Testis (tissue), 2 donors: ENCODE measurements at regions not wholly inside any gene's neighbourhood (a gene's known extent, or its start where the extent isn't known, plus 50 kb on each side); places are given as distances from the start of the nearest gene placed in this dataset.

ENCODE experiments used
- DNase-seq: peaks from one replicate; pipeline ENCODE4 v3.0.0-alpha.2; 2019
- H3K27ac ChIP-seq, 2 donors: fragments of 200-600 bp; sonication (generic); one replicate each; pipeline ENCODE4 v1.5.1; 2019
- H3K27me3 ChIP-seq: fragments of 200-600 bp; sonication (generic); one replicate; pipeline ENCODE4 v1.5.1; 2019
- H3K36me3 ChIP-seq: fragments of 200-600 bp; sonication (generic); one replicate; pipeline ENCODE4 v1.5.1; 2017; ENCODE audit warnings: low read depth; ENCODE audit errors: missing control alignments
- H3K4me1 ChIP-seq: fragments of 200-600 bp; sonication (generic); one replicate; pipeline ENCODE4 v1.5.1; 2019
- H3K4me3 ChIP-seq, 2 donors: fragments of 200-600 bp; sonication (generic); one replicate each; pipeline ENCODE4 v1.5.1; 2017 to 2019
- H3K9me3 ChIP-seq: fragments of 200-600 bp; sonication (generic); one replicate; pipeline ENCODE4 v1.5.1; 2017
- POLR2A ChIP-seq: fragments of 450-650 bp; IDR thresholded peaks from one replicate; pipeline ENCODE4 v1.6.1; 2017; ENCODE audit warnings: antibody characterized with exemption, mild to moderate bottlenecking, moderate library complexity
- WGBS, 2 donors: methylation state at CpG; one replicate each; pipeline ENCODE4 v1.1.5; 2018; 5-methylcytosine and 5-hydroxymethylcytosine counted together
- intact Hi-C: fragments of 100-400 bp; cut with DNase I; formaldehyde crosslinking; loops from one replicate; pipeline ENCODE4 v1.15.1; 2023; ENCODE audit warnings: low total_unique reads
- TF ChIP-seq, protein P1 (sequence below), 3 experiments: fragments of 450-650 bp in 2 of 3; fragments of 200-600 bp in 1 of 3; sonication (generic) in 1 of 3; IDR thresholded peaks; one replicate each; pipeline ENCODE4 v1.5.1; 2016 to 2019; ENCODE audit warnings: antibody characterized with exemption in 3 of 3, mild to moderate bottlenecking in 2 of 3, moderate library complexity in 1 of 3

DNA sequence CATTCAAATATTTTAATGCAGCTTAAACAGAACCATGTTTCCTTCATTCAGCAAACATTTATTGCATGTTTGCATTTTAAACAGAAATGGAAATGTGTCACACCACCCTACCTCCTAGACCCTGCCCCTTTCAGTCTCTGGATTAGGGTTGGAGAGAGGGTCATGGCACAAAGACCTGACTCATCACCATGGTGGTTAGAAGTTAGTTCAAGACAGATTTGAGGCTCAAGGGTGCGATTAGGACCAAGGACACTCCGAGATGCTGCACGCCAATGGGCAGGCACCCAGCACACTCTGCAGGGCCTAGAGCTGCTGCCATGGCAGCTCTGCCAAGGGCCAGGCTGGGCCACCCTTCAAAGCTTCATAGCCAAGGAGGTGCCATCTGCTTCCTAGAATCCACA lies 86.9 kb downstream of the NAV1 start:
- intact Hi-C loops = no loop called here

DNA sequence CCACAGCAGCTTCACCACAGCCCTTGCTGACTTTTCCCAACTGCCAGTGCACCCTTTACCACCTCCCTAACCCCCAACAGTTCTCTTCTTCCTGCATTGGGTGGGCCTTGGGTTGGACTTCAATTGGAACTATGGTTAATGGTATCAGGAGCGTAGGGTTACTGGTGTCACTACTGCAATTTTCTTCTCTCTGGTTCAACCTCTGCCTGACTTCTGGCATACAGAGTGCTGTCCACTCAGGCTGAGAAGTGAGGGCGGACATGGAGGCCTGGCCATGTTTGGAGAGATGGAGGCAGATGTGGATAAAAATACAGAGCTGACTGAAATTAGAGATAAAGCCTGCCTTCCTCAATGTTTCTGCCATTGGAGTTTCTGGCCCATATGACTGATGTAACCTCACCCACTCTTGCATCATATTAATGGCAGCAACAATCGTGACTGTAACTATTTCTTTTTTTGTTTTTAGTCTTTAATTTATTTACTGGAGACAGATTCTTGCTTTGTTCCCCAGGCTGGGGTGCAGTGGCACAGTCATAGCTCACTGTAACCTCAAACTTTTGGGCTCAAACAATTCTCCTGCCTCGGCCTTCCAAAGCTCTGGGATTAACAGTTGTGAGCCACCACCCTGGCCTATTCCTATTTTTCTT lies 87.8 kb downstream of the NAV1 start:
- Histone ChIP-seq H3K27ac (no peak overlapping the region), H3K36me3 (no peaks in the 10 kb centered on the region), H3K27me3 (no peaks in the 10 kb centered on the region), H3K9me3 (no peaks in the 10 kb centered on the region), H3K4me1 (no peaks in the 10 kb centered on the region), H3K4me3 (no peak overlapping the region)
- intact Hi-C loops = no loop called here
- 86 to 96% methylated on average over 4 of the region's 4 CpGs for WGBS, 2 donors
- TF ChIP-seq, protein P1, sequence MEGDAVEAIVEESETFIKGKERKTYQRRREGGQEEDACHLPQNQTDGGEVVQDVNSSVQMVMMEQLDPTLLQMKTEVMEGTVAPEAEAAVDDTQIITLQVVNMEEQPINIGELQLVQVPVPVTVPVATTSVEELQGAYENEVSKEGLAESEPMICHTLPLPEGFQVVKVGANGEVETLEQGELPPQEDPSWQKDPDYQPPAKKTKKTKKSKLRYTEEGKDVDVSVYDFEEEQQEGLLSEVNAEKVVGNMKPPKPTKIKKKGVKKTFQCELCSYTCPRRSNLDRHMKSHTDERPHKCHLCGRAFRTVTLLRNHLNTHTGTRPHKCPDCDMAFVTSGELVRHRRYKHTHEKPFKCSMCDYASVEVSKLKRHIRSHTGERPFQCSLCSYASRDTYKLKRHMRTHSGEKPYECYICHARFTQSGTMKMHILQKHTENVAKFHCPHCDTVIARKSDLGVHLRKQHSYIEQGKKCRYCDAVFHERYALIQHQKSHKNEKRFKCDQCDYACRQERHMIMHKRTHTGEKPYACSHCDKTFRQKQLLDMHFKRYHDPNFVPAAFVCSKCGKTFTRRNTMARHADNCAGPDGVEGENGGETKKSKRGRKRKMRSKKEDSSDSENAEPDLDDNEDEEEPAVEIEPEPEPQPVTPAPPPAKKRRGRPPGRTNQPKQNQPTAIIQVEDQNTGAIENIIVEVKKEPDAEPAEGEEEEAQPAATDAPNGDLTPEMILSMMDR (IDR thresholded peaks at IDR 0.05) = no peak
- TF ChIP-seq POLR2A = no peak
- DNase-seq = no peak

More for the DNA sequence above, 86.9 kb downstream of the NAV1 start:
- 89 to 97% methylated on average over 3 of the region's 3 CpGs for WGBS, 2 donors
- Histone ChIP-seq H3K4me3 (no peak overlapping the region), H3K4me1 (no peaks in the 10 kb centered on the region), H3K27me3 (no peaks in the 10 kb centered on the region), H3K27ac (no peak overlapping the region), H3K9me3 (no peaks in the 10 kb centered on the region), H3K36me3 (no peaks in the 10 kb centered on the region)
- TF ChIP-seq, protein P1 (IDR thresholded peaks at IDR 0.05) = no peak
- no peak for TF ChIP-seq POLR2A
- DNase-seq = no peak

DNA sequence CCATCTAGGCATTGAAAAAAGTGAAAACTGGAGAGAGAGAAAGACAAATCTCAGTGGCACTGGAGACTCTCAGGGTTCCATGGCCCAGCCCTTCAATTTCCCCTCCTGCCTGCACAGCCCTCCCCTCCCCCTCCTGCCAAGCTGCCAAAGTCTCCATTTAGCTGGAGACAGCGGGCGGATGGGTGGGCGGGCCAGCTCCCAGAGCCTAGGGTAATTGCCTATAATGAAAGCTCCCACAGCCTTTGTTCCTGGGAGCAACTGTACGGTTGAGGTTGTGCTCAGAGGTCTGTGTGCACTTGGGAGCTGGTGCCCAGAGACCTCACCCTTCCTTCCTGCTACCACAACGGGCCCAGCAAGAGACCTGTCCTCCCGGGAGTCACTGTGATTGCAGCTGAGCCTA lies 89.6 kb downstream of the NAV1 start:
- H3K4me3 ChIP-seq = no peak overlapping the region
- intact Hi-C loops = no loop called here
- no peaks in the 10 kb centered on the region for H3K4me1 ChIP-seq
- H3K36me3 ChIP-seq = no peaks in the 10 kb centered on the region
- DNase-seq = no peak
- 83 to 97% methylated on average over 6 of the region's 6 CpGs for WGBS, 2 donors
- TF ChIP-seq, protein P1 (IDR thresholded peaks at IDR 0.05) = no peak
- no peak for TF ChIP-seq POLR2A
- H3K27me3 ChIP-seq = no peaks in the 10 kb centered on the region
- no peak overlapping the region for H3K27ac ChIP-seq
- no peaks in the 10 kb centered on the region for H3K9me3 ChIP-seq

DNA sequence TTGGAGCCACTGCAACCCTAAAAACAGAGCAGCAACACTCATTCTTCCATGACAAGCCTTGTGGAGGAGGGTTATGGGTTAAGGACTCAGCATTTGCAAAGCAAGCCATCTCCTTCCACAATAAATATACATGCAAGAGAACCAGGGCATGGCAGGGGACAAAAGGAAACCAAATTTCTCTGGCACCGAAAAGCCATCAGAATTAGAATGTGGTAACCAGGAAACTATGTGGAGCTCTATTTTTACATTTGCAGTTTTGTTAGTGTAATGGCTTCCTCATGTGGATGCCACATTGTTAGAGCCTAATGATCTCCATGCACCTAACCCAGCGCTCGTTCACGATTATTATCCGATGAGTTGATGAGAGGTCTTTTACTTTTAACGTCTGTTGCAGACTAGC lies 91.7 kb downstream of the NAV1 start:
- 85 to 91% methylated on average over 6 of the region's 6 CpGs for WGBS, 2 donors

More for the DNA sequence above, 91.7 kb downstream of the NAV1 start:
- H3K27me3 ChIP-seq = no peaks in the 10 kb centered on the region
- H3K4me3 ChIP-seq = no peak overlapping the region
- no peak overlapping the region for H3K27ac ChIP-seq
- TF ChIP-seq, protein P1 (IDR thresholded peaks at IDR 0.05) = no peak
- TF ChIP-seq POLR2A = no peak
- H3K4me1 ChIP-seq = no peaks in the 10 kb centered on the region
- no peaks in the 10 kb centered on the region for H3K9me3 ChIP-seq
- no peaks in the 10 kb centered on the region for H3K36me3 ChIP-seq
- intact Hi-C loops = no loop called here
- DNase-seq = no peak
